SH-SY5Y (cell line): ENCODE measurements at regions not wholly inside any gene's neighbourhood (a gene's known extent, or its start where the extent isn't known, plus 50 kb on each side); places are given as distances from the start of the nearest gene placed in this dataset.

Source experiments
- GATA2 ChIP-seq: IDR thresholded peaks from 2 replicates; pipeline ENCODE4 v1.6.1; 2011; ENCODE audit warnings: mild to moderate bottlenecking, low read depth, low read length
- GATA3 ChIP-seq: IDR thresholded peaks from 2 replicates; pipeline ENCODE4 v1.6.1; 2011; ENCODE audit warnings: low read depth, mild to moderate bottlenecking, low read length, moderate library complexity

GRCh38 chr3:107235928-107236315 lies 141.3 kb upstream of the CCDC54 start:
- no peak for TF ChIP-seq GATA2
- TF ChIP-seq GATA3: no peak
